ENCODE measurements at regions not wholly inside any gene's neighbourhood (a gene's known extent, or its start where the extent isn't known, plus 50 kb on each side); places are given as distances from the start of the nearest gene placed in this dataset.

DNA sequence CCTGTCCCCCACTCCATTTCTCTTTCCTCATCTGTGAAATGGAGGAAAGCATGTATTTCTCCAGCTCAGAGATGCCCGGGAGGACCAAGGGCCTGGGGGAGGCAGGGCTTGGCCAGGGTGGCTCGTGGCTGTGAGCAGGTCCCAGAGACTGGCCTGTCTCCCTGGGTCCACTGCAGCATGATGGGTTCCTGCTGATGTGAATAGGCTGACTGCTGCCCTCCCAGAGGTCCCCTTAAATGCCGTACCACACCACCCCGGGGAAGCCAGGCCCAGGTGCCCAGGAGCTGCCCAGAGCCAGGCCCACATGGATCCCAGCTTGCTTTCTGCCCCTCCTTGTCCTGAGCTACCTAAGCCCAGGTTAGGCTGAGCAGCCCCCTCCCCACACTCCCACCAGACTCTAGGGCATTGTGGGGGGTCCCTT, 158.2 kb upstream of the C14orf180 start:
- peak in 2 of 7 donors; percentile 11 to 30 for DNase-seq
- no peaks in the 10 kb centered on the region for H3K36me3 ChIP-seq (replicated peaks in 1 of 2)
- TF ChIP-seq, protein P1, sequence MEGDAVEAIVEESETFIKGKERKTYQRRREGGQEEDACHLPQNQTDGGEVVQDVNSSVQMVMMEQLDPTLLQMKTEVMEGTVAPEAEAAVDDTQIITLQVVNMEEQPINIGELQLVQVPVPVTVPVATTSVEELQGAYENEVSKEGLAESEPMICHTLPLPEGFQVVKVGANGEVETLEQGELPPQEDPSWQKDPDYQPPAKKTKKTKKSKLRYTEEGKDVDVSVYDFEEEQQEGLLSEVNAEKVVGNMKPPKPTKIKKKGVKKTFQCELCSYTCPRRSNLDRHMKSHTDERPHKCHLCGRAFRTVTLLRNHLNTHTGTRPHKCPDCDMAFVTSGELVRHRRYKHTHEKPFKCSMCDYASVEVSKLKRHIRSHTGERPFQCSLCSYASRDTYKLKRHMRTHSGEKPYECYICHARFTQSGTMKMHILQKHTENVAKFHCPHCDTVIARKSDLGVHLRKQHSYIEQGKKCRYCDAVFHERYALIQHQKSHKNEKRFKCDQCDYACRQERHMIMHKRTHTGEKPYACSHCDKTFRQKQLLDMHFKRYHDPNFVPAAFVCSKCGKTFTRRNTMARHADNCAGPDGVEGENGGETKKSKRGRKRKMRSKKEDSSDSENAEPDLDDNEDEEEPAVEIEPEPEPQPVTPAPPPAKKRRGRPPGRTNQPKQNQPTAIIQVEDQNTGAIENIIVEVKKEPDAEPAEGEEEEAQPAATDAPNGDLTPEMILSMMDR (IDR thresholded peaks at IDR 0.05) = no peak
- TF ChIP-seq POLR2A (IDR thresholded peaks at IDR 0.05) = no peak
- 85 to 90% (median 86%) methylated on average over 3 to 4 of the region's 4 CpGs for WGBS, 4 donors
- H3K9me3 ChIP-seq (replicated peaks in 1 of 3) = no peaks in the 10 kb centered on the region
- H3K4me1 ChIP-seq (replicated peaks in 1 of 2) = no peaks in the 10 kb centered on the region
- no peak overlapping the region for H3K4me3 ChIP-seq
- no peak overlapping the region for H3K27ac ChIP-seq
- no peaks in the 10 kb centered on the region for H3K27me3 ChIP-seq
- intact Hi-C loops (cut with DNase I) = no loop called here

GRCh38 chr14:104421892-104422828, 157.4 kb upstream of the C14orf180 start:
- intact Hi-C loops (cut with DNase I) = no loop called here
- no peaks in the 10 kb centered on the region for H3K4me1 ChIP-seq (replicated peaks in 1 of 2)
- 72 to 79% (median 77%) methylated on average over 30 to 36 of the region's 36 CpGs for WGBS, 4 donors
- no peaks in the 10 kb centered on the region for H3K9me3 ChIP-seq (replicated peaks in 1 of 3)
- TF ChIP-seq, protein P1 (IDR thresholded peaks at IDR 0.05) = no peak
- TF ChIP-seq POLR2A (IDR thresholded peaks at IDR 0.05) = no peak
- H3K27ac ChIP-seq = no peak overlapping the region
- H3K27me3 ChIP-seq = no peaks in the 10 kb centered on the region
- no peak overlapping the region for H3K4me3 ChIP-seq
- DNase-seq = peak in 1 of 7 donors; percentile 33
- no peaks in the 10 kb centered on the region for H3K36me3 ChIP-seq (replicated peaks in 1 of 2)

DNA sequence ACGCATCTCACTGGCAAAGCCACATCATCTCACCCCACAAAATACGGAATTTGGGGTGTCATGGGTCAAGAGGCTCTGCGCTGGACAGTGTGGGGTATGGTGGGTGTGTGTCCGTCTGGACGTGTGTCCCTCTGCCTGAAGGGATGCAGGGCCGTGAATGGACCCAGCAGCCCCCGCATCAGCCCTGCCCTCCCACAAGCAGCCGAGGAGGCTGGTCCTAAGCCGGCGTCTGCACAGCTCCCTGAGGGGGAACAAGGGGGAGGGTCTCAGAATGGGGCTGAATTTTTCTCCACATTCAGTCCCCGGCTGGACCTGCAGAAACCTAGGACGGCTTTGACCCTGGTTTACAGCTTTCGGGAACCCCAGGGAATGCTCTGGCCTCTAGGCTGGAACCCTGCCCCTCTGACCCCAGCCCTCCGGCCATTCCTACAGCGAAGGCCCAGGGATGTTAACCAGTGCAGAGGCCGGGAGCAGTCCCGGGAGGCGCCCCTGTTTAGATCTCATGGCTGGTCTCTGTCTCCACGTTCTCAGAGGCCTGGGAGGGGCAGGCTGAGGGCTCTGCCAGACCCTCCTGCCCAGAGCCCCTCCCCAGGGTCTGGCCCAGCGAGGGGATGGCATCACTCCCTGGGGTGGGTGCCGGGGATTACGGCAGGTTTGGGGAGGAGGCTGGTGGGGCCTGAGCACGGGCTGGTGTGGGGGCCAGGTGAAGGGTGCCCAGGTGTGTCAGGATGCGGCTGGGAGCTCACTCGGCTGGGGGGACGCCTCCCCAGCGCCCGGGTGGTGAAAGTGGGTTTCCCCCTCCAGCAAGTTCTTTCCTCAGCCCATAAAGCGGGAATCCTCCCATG, 156.5 kb upstream of the C14orf180 start:
- H3K4me1 ChIP-seq (replicated peaks in 1 of 2) = no peaks in the 10 kb centered on the region
- H3K36me3 ChIP-seq (replicated peaks in 1 of 2) = no peaks in the 10 kb centered on the region
- DNase-seq = peak in 1 of 7 donors; percentile 40
- H3K27ac ChIP-seq = no peak overlapping the region
- no peaks in the 10 kb centered on the region for H3K9me3 ChIP-seq (replicated peaks in 1 of 3)
- no peak for TF ChIP-seq POLR2A (IDR thresholded peaks at IDR 0.05)
- TF ChIP-seq, protein P1 (IDR thresholded peaks at IDR 0.05) = no peak
- no peak overlapping the region for H3K4me3 ChIP-seq
- WGBS, 4 donors = 83 to 90% (median 84%) methylated on average over 12 to 29 of the region's 29 CpGs
- intact Hi-C loops (cut with DNase I) = no loop called here
- no peaks in the 10 kb centered on the region for H3K27me3 ChIP-seq

Measured in adrenal gland (tissue), 9 donors.